Prostate gland (tissue), 2 donors: ENCODE measurements at regions not wholly inside any gene's neighbourhood (a gene's known extent, or its start where the extent isn't known, plus 50 kb on each side); places are given as distances from the start of the nearest gene placed in this dataset.

Experiments used
- DNase-seq: peaks from one replicate; pipeline ENCODE4 v3.0.0-alpha.2; 2019; ENCODE audit warnings: low spot score
- H3K27ac ChIP-seq, 2 donors: fragments of 200-600 bp; sonication (generic); 2 replicates each; pipeline ENCODE4 v1.5.1; 2017 to 2019
- H3K27me3 ChIP-seq: fragments of 200-600 bp; sonication (generic); replicated peaks from 2 replicates; pipeline ENCODE4 v1.5.1; 2019; ENCODE audit not compliant: insufficient read depth
- H3K36me3 ChIP-seq, 2 donors: fragments of 200-600 bp; sonication (generic); 1 replicate in 1 of 2; 2 replicates in 1 of 2; pipeline versions ENCODE4 v1.5.1 to v1.8.1; 2017 to 2019
- H3K4me1 ChIP-seq: fragments of 200-600 bp; sonication (generic); replicated peaks from 2 replicates; pipeline ENCODE4 v1.5.1; 2019
- H3K4me3 ChIP-seq, 2 donors: fragments of 200-600 bp; sonication (generic); 2 replicates each; pipeline ENCODE4 v1.5.1; 2017 to 2019
- H3K9me3 ChIP-seq: fragments of 200-600 bp; sonication (generic); 2 replicates; pipeline ENCODE4 v1.5.1; 2017
- CTCF ChIP-seq, 4 experiments: fragments of 200-600 bp in 2 of 4; fragments of 450-650 bp in 2 of 4; sonication (generic) in 2 of 4; IDR thresholded peaks; 1 replicate in 3 of 4; 2 replicates in 1 of 4; pipeline ENCODE4 v1.5.1; 2016 to 2019; ENCODE audit warnings: antibody characterized with exemption in 4 of 4, mild to moderate bottlenecking in 2 of 4, moderate library complexity in 2 of 4
- POLR2A ChIP-seq: fragments of 450-650 bp; IDR thresholded peaks from one replicate; pipeline ENCODE4 v1.6.1; 2016; ENCODE audit warnings: antibody characterized with exemption, mild to moderate bottlenecking
- POLR2AphosphoS5 ChIP-seq: sonication (generic); formaldehyde crosslinking; IDR thresholded peaks from one replicate; pipeline ENCODE4 v1.6.1; 2017; ENCODE audit warnings: antibody characterized with exemption
- WGBS: methylation state at CpG from one replicate; pipeline ENCODE4 v1.1.5; 2018; 5-methylcytosine and 5-hydroxymethylcytosine counted together
- intact Hi-C: fragments of 100-400 bp; cut with DNase I; formaldehyde crosslinking; loops from one replicate; pipeline ENCODE4 v1.14.2; 2022

GRCh38 chr1:147434921-147435320 is 106.4 kb upstream of the BCL9 start:
- intact Hi-C loops, result no loop called here

GRCh38 chr1:147444381-147444780 is 96.9 kb upstream of the BCL9 start:
- Histone ChIP-seq H3K27ac (no peak overlapping the region), H3K4me3 (no peak overlapping the region), H3K27me3 (no peaks in the 10 kb centered on the region), H3K36me3 (no peaks in the 10 kb centered on the region), H3K9me3 (no peaks in the 10 kb centered on the region), H3K4me1 (no peaks in the 10 kb centered on the region)
- no peak for DNase-seq
- TF ChIP-seq CTCF (IDR thresholded peaks at IDR 0.05) (no peak), POLR2AphosphoS5 (no peak), POLR2A (no peak)
- intact Hi-C loops, result no loop called here
- 100% methylated on average over 1 of the region's 1 CpG for WGBS

More at GRCh38 chr1:147434921-147435320, 106.4 kb upstream of the BCL9 start:
- no peak overlapping the region for H3K4me3 ChIP-seq
- H3K4me1 ChIP-seq, result no peaks in the 10 kb centered on the region
- no peak for DNase-seq
- no peaks in the 10 kb centered on the region for H3K36me3 ChIP-seq
- H3K9me3 ChIP-seq, result no peaks in the 10 kb centered on the region
- whole genome bisulfite sequencing, result 89% methylated on average over 1 of the region's 1 CpG
- TF ChIP-seq POLR2A (no peak), CTCF (IDR thresholded peaks at IDR 0.05) (no peak), POLR2AphosphoS5 (no peak)
- H3K27me3 ChIP-seq, result no peaks in the 10 kb centered on the region
- no peak overlapping the region for H3K27ac ChIP-seq

DNA sequence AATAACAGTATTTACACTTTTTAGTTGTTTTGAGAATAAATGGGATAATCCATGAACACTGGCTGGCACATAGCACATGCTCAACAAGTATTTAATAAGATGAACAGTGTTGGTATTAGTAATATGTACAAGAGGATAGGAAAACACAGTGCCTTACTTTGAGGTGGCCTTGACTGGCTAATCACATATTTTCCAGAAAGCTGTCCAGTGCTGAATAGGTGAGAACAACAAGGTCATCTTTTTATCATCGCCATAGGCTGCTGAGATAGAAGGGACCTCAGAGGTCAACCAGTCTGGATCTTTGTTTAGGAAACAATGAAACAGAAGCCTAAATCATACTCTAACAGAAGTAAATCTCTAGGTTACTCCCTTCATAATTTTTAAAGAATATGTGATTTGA is 89.7 kb upstream of the BCL9 start:
- TF ChIP-seq POLR2A (no peak), POLR2AphosphoS5 (no peak), CTCF (IDR thresholded peaks at IDR 0.05) (no peak)
- 93% methylated on average over 1 of the region's 1 CpG for WGBS
- H3K27me3 ChIP-seq, result no peaks in the 10 kb centered on the region
- H3K27ac ChIP-seq, result no peak overlapping the region
- no peak overlapping the region for H3K4me3 ChIP-seq
- intact Hi-C loops, result no loop called here
- no peaks in the 10 kb centered on the region for H3K4me1 ChIP-seq
- DNase-seq, result no peak
- H3K36me3 ChIP-seq, result no peaks in the 10 kb centered on the region
- H3K9me3 ChIP-seq, result no peaks in the 10 kb centered on the region

DNA sequence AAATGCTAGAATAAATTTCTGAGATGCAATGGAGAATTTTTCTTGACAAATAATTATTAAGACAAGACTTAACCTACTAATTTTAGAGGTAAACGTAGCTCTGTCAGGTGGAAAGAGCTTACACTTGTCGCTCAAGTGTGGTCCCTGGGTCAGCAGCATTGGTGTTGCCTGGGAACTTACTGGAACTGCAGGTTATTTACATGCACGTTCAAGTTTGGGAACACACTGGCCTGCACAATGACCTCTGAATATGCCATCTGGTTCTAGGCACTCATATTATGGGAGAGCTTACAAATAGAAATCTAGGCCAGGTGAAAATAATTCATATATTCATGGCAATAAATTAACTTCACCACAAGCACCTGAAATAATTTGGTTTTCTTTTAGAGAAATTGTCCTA is 88.5 kb upstream of the BCL9 start:
- Histone ChIP-seq H3K9me3 (no peaks in the 10 kb centered on the region), H3K4me1 (no peaks in the 10 kb centered on the region), H3K27me3 (no peaks in the 10 kb centered on the region), H3K36me3 (no peaks in the 10 kb centered on the region), H3K4me3 (no peak overlapping the region), H3K27ac (no peak overlapping the region)
- TF ChIP-seq POLR2AphosphoS5, result no peak
- no peak for TF ChIP-seq CTCF (IDR thresholded peaks at IDR 0.05)
- TF ChIP-seq POLR2A, result no peak
- intact Hi-C loops, result no loop called here
- DNase-seq, result no peak
- WGBS, result 63% methylated on average over 3 of the region's 3 CpGs

GRCh38 chr1:147463022-147463421 is 78.3 kb upstream of the BCL9 start:
- intact Hi-C loops, result no loop called here
- Histone ChIP-seq H3K27me3 (no peaks in the 10 kb centered on the region), H3K36me3 (no peaks in the 10 kb centered on the region), H3K4me1 (no peaks in the 10 kb centered on the region), H3K9me3 (no peaks in the 10 kb centered on the region), H3K4me3 (no peak overlapping the region), H3K27ac (no peak overlapping the region)
- no peak for TF ChIP-seq CTCF (IDR thresholded peaks at IDR 0.05)
- TF ChIP-seq POLR2A, result no peak
- no peak for TF ChIP-seq POLR2AphosphoS5
- 64% methylated on average over 3 of the region's 3 CpGs for WGBS
- no peak for DNase-seq
